ENCODE measurements at regions not wholly inside any gene's neighbourhood (a gene's known extent, or its start where the extent isn't known, plus 50 kb on each side); places are given as distances from the start of the nearest gene placed in this dataset.

DNA sequence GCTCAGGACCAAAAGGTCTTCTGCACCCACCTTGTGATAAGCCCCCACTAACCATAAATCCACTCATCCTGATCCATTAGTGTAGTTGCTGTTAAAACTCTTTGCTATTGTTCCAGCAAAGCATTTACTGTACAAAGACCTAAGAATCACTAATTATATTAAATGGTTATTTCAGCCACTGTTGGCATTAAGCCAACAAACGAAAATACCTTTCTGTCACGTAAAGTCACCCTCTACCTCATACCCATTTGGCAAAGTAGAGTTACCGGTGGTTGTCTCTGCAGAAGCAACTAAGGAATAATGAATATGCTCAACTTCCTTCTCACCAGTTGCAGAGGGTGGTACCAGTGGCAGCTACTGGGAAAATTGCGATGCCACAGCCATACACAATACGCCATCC, 224.5 kb downstream of the SP3 start:
- Histone ChIP-seq H3K4me1 (no peaks in the 10 kb centered on the region), H3K36me3 (no peaks in the 10 kb centered on the region), H3K27ac (no peak overlapping the region), H3K27me3 (peaks cover 0 to 17% (median 0%) of the 10 kb centered on the region in 7 donors), H3K9me3 (no peaks in the 10 kb centered on the region), H3K4me3 (no peak overlapping the region)
- DNase-seq: no peak
- 81 to 84% methylated on average over 5 of the region's 5 CpGs for WGBS, 2 donors
- intact Hi-C loops (cut with DNase I): no loop called here
- TF ChIP-seq, protein P1, sequence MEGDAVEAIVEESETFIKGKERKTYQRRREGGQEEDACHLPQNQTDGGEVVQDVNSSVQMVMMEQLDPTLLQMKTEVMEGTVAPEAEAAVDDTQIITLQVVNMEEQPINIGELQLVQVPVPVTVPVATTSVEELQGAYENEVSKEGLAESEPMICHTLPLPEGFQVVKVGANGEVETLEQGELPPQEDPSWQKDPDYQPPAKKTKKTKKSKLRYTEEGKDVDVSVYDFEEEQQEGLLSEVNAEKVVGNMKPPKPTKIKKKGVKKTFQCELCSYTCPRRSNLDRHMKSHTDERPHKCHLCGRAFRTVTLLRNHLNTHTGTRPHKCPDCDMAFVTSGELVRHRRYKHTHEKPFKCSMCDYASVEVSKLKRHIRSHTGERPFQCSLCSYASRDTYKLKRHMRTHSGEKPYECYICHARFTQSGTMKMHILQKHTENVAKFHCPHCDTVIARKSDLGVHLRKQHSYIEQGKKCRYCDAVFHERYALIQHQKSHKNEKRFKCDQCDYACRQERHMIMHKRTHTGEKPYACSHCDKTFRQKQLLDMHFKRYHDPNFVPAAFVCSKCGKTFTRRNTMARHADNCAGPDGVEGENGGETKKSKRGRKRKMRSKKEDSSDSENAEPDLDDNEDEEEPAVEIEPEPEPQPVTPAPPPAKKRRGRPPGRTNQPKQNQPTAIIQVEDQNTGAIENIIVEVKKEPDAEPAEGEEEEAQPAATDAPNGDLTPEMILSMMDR (IDR thresholded peaks at IDR 0.05): no peak
- no peak for ATAC-seq

DNA sequence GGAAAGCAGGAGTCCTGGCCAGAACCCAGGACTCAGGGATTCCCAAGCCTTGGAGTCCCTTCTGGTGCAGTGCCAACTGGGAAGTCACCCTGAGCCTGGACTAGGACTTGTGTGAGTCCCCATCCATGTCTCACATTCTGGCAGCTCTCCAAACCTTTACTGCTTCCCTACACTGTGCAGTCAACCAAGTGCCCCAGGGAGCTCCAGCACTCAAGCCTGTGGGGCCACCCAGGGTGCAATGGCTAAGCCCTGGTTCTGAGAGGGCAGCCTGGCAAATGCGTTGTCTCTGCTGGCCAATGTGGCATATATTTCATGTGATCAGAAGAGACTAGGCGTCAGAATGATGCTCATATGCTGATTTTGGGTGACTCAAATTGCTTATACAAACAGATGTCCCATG, 223.4 kb downstream of the SP3 start:
- Histone ChIP-seq H3K27ac (no peak overlapping the region), H3K4me1 (no peaks in the 10 kb centered on the region), H3K27me3 (peaks cover 0 to 18% (median under 1%) of the 10 kb centered on the region in 7 donors), H3K4me3 (no peak overlapping the region), H3K36me3 (no peaks in the 10 kb centered on the region), H3K9me3 (no peaks in the 10 kb centered on the region)
- intact Hi-C loops (cut with DNase I): no loop called here
- no peak for DNase-seq
- peak in 2 of 8 donors; percentile 22 to 41 for ATAC-seq
- TF ChIP-seq, protein P1 (IDR thresholded peaks at IDR 0.05): no peak
- 73 to 75% methylated on average over 2 of the region's 2 CpGs for WGBS, 2 donors

DNA sequence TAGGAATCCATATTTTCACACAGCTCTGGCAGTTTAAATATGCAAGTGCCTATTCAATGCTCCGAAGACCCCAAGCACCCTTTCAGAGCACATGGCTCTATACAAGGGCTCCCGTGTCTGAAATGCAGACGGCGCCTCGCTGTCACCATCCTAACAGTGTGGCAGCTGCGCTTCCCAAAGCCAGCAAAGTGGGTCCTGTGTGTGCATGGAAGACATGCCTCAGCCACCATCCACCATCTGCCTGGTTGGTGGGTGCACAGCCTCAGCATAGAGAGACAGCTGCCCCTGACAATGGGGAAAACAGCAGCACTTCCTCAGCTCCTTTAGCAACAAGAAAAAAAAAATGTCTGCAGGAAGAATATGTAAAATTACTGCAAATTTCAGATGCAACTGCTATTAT, 218.1 kb downstream of the SP3 start:
- intact Hi-C loops (cut with DNase I): no loop called here
- Histone ChIP-seq H3K4me3 (no peak overlapping the region), H3K4me1 (peaks cover 0 to 9% (median 5%) of the 10 kb centered on the region in 9 donors), H3K36me3 (no peaks in the 10 kb centered on the region), H3K27ac (no peak overlapping the region), H3K27me3 (peaks cover 0 to 15% (median 9%) of the 10 kb centered on the region in 7 donors), H3K9me3 (no peaks in the 10 kb centered on the region)
- no peak for DNase-seq
- TF ChIP-seq, protein P1 (IDR thresholded peaks at IDR 0.05): no peak
- 83 to 92% methylated on average over 6 of the region's 6 CpGs for WGBS, 2 donors
- no peak for ATAC-seq

DNA sequence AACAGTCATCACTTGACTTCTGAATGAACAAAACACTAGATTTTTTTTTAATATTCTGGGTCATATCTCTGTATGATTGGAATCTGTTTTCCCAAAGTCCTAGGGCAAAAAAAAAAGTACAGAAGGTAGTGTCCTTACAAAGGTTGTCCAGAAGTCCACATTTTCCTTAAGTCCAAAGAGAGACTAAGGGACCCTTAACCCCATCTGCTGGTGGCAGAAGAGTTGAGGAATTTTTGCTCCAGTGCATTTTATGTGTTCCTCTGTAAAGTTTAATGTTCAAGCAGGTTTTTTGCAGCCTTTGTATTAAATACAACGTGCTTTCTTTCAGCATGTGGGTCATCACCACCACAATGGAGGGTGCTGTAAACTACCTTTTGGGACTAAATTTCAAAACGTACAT, 215.9 kb downstream of the SP3 start:
- Histone ChIP-seq H3K4me3 (no peak overlapping the region), H3K36me3 (no peaks in the 10 kb centered on the region), H3K27me3 (peaks cover 0 to 14% (median 0%) of the 10 kb centered on the region in 7 donors), H3K27ac (no peak overlapping the region), H3K9me3 (no peaks in the 10 kb centered on the region), H3K4me1 (peaks cover 0 to 9% (median 6%) of the 10 kb centered on the region in 9 donors)
- DNase-seq (no peak), ATAC-seq (no peak)
- 58 to 65% methylated on average over 2 of the region's 2 CpGs for WGBS, 2 donors
- intact Hi-C loops (cut with DNase I): no loop called here
- TF ChIP-seq, protein P1 (IDR thresholded peaks at IDR 0.05): peak in 5 of 9 donors; percentile 10 to 43 (median 28)

Measured in heart right ventricle (tissue), 16 donors.